ENCODE measurements at regions not wholly inside any gene's neighbourhood (a gene's known extent, or its start where the extent isn't known, plus 50 kb on each side); places are given as distances from the start of the nearest gene placed in this dataset.
"Not testable (repeated sequence)": the region's sequence is repeated elsewhere in the genome, so short reads cannot be mapped to it uniquely, and the experiment has no call there.

- DNase-seq = not testable (repeated sequence)
Measured at GRCh38 chr9:61628951-61629350, 439.1 kb downstream of the SPATA31A7 start.

GRCh38 chr9:61634192-61634591 lies 444.4 kb downstream of the SPATA31A7 start:
- no peak for DNase-seq

- peak in 1 of 2 donors; percentile 5 for DNase-seq
Measured at GRCh38 chr9:61664232-61664631, 474.4 kb downstream of the SPATA31A7 start.

GRCh38 chr9:61665330-61665751 lies 475.5 kb downstream of the SPATA31A7 start:
- DNase-seq = peak in 1 of 2 donors; percentile 11

- DNase-seq = peak in 1 of 2 donors; percentile 5
Measured at GRCh38 chr9:61665829-61666228, 476.0 kb downstream of the SPATA31A7 start.

- no peak for DNase-seq
Measured at GRCh38 chr9:61666310-61666709, 476.5 kb downstream of the SPATA31A7 start.

GRCh38 chr9:61666849-61667371 lies 477.1 kb downstream of the SPATA31A7 start:
- DNase-seq = peak in 1 of 2 donors; percentile 10

- peak in 1 of 2 donors; percentile 9 for DNase-seq
Measured at GRCh38 chr9:61667559-61668121, 477.8 kb downstream of the SPATA31A7 start.

GRCh38 chr9:61668201-61668600 lies 478.4 kb downstream of the SPATA31A7 start:
- peak in 1 of 2 donors; percentile 7 for DNase-seq

GRCh38 chr9:61668846-61669245 lies 479.0 kb downstream of the SPATA31A7 start:
- DNase-seq = peak in 1 of 2 donors; percentile 8

- peak in 1 of 2 donors; percentile 5 for DNase-seq
Measured at GRCh38 chr9:61669352-61669751, 479.5 kb downstream of the SPATA31A7 start.

GRCh38 chr9:61669831-61670505 lies 480.1 kb downstream of the SPATA31A7 start:
- peak in 1 of 2 donors; percentile 7 for DNase-seq

- DNase-seq = peak in 1 of 2 donors; percentile 7
Measured at GRCh38 chr9:61670616-61671015, 480.8 kb downstream of the SPATA31A7 start.

- DNase-seq = no peak
Measured at GRCh38 chr9:61671276-61671973, 481.6 kb downstream of the SPATA31A7 start.

- DNase-seq = not testable (repeated sequence)
Measured at GRCh38 chr9:61672107-61672541, 482.3 kb downstream of the SPATA31A7 start.

GRCh38 chr9:61672645-61673167 lies 482.9 kb downstream of the SPATA31A7 start:
- DNase-seq = not testable (repeated sequence)

- no peak for DNase-seq
Measured at GRCh38 chr9:61673247-61673646, 483.4 kb downstream of the SPATA31A7 start.

GRCh38 chr9:61673664-61674381 lies 484.0 kb downstream of the SPATA31A7 start:
- no peak for DNase-seq

GRCh38 chr9:61674465-61674864 lies 484.6 kb downstream of the SPATA31A7 start:
- no peak for DNase-seq

GRCh38 chr9:61674882-61675281 lies 485.0 kb downstream of the SPATA31A7 start:
- DNase-seq = no peak

Data from CD4-positive, alpha-beta T cell treated with Interleukin-4 for 1 hour (primary cell).